Dedifferentiated amniotic fluid mesenchymal stem cell (primary cell): ENCODE measurements at regions not wholly inside any gene's neighbourhood (a gene's known extent, or its start where the extent isn't known, plus 50 kb on each side); places are given as distances from the start of the nearest gene placed in this dataset.
"Not testable (repeated sequence)": the region's sequence is repeated elsewhere in the genome, so short reads cannot be mapped to it uniquely, and the experiment has no call there.

Source experiments
- DNase-seq: peaks from one replicate; pipeline ENCODE4 v3.0.0-alpha.2; 2016; ENCODE audit errors: extremely low spot score

- no peak for DNase-seq
Observed at GRCh38 chr3:159229116-159229680, 427.3 kb downstream of the MFSD1 start.

DNA sequence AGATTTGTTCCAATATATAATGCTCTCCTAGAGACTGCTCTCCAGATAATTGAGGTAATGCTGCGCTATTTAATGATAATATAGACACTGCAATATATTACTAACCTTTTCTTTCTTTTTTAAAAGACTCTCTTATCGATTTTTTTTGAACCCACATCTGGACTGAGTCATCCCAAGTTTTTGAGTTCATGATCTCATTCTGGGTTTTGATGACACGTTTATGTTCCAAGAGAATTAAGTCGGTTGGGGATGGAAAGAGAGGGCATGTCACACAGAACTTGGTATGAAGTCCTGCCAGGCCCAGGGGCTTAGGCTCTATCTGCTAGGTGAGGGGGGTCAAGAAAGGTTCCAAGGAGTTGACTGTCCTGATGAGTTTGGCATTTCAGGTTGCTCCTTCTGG lies 431.1 kb downstream of the MFSD1 start:
- DNase-seq: no peak

DNA sequence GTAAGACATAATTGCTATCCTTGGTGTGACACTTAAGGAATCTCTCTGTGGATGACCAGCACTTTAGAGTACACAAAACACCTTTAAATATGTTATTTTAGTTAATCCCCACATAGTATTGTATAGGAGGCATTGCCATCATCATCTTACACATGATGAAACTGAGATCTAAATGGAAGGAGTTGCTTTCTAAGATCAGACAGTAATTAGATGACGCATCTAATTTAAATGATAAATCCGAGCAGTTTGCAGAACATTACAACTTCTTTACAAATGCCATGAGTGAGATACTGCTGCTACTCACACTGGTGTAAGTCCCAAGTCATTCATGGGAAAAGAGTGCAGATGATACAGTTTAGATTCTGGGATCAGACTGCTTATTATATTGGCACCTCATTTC lies 431.9 kb downstream of the MFSD1 start:
- DNase-seq: no peak

- no peak for DNase-seq
Observed at GRCh38 chr3:159234306-159234705, 432.5 kb downstream of the MFSD1 start.

DNA sequence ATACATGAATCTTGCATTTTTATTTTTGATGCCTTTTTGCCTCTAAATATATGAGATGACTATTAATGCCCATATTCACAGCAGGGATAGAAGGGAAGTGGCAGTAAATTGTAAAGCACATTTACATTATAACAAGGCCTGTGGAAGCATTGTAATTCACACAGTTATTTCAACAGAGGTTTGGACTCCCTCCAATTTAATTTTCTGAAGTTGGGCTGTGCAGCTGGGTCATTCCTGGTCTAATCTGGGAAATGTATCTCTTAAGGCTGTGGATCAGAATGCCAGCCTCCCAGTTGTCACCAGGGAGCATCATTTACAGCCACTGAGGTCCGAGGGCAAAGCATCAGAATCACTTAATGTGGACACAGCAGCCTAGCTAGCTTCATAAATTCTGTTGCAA lies 434.5 kb downstream of the MFSD1 start:
- DNase-seq: no peak

DNA sequence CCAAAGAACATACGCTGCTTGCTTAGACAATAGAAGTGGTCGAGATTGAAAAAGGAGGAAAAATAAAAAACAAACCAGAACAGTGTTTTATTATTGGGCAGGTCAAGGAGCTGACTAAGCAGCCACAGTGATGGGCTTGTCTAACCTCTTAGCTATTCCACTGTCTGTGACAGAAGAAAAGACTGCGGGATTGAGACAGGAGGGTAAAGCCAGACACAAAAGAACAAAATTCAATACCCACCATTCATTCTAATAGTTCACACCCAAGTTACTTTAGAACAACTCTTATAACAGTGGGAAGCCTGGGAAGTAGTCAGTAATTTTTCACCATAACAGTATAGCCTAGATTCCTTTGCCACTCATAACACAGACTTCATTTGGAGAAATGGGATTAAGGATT lies 435.4 kb downstream of the MFSD1 start:
- no peak for DNase-seq

DNA sequence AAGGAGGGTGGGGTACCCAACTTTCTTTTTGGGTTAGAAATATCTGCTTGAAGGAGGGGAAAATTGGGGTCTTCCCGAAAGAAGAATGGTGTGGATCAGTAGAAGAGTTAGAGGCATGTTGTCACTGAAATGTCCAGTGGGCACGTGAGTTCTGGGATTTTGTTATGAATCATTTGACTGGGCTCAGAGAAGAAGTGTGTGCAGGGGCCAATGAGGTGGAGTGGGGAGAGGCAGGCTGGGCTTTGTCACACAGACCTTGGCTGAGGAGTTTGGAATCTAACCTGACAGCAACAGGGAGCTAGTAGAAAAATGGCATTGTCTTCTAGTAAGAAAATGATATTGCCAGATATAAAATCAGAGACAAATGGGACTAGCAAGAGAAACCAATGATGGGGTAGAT lies 436.8 kb downstream of the MFSD1 start:
- no peak for DNase-seq

DNA sequence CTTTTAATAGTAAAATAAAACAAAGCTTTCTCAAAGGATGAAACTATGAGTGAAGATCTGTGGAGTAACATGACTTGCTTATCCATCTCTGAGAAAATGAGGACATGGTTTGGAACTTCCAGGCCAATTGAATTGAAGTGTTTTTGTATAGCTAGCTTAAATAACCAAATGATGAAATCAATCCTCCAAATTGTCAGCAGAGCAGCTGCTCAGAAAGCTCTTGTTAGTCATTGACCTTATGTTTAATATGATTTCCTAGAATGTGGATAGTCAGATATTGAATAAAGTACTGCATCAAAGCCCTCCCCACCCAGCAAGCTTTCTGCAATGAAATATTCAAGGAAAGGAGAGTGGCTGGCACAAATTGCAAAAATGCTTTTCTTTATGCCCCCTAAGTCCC lies 437.2 kb downstream of the MFSD1 start:
- peak; percentile 71 for DNase-seq

DNA sequence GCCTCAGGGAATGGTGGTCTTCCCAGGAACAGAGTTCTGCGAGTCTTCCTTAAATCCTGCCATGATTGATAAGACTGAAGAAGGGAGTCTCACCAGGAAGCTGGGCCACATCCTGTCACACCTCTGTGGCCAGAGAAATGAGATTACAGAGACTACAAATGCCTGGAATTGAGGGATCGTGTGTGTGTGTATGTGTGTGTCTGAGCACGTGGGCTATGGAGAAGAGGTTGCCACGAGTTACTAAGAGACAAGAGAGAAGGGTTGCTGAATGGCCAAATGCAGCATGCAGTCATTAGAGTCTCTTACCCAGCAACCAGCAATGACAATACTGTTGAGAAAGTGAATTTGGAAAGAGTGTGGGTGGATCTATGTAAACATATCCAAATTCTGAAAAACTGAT lies 443.1 kb downstream of the MFSD1 start:
- DNase-seq: no peak

DNA sequence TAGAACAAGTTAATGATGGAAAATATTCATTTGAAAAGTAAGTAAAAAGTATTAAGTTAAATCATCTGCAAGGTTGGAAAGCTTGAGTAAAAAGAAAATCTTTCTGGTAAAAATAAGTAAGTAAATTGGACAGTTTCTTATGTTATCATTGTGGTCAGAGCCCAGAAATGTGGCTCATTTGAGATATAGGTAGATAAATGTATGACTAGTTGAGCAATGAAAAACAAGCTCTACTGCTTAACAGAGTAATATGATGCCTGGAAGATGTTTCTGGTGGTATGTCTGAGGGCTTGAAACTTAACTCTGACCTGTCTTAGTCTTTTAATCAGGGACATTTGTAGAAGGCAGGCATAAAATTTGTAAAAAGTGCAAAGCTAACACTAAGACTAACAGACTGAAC lies 444.0 kb downstream of the MFSD1 start:
- DNase-seq: no peak

GRCh38 chr3:159246385-159246784 lies 444.5 kb downstream of the MFSD1 start:
- DNase-seq: no peak

DNA sequence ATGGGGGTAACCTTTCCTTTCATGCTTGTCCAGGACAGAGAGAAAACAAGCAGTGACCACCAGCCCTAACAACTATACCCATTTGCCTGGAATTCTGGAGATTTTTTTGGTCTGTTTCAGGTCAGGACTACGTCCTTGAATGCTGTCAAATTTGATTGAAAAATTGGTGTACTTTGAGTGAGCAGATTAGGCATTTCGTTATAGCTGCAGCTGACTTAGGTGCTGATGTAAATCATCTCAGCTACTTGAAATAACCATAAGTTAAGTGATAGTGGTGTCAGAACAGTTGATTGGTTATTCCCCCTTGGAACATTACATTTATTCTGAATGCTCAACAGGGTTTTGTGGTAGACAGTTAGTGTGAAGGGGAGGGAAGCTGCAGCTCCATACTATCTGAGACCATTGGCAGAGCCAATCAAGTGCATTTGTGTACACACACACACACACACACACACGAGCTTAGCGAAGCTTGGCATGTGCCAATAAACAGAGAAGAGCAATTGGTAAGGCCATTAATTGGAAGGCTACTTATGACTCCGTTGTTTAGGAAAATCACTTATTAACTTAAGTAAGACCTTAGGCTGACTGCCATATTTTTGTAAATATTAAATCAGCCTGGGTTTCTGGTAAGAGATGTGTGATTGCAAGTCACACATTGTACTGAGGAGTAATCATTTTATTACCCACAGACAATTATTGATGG lies 447.8 kb downstream of the MFSD1 start:
- no peak for DNase-seq

GRCh38 chr3:159250961-159251360 lies 449.1 kb downstream of the MFSD1 start:
- no peak for DNase-seq

DNA sequence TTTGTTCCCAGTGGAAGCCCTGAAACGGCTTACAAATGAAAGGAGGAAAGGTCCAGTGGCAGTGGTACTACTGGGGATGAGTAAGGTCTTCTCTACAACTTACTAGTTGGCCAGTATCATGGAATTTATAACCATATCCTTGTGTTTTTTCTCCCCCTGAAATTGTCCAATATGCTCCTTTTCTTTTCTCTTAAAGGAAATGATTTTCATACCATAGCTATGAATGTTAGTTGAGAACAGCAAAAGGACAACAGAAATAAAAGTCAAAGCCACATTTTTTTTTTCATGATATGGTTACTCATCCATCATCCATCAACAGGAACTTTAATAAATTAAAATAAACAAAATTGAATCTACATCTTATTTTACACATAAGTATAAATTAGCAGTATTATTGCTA lies 450.4 kb downstream of the MFSD1 start:
- peak; percentile 27 for DNase-seq

DNA sequence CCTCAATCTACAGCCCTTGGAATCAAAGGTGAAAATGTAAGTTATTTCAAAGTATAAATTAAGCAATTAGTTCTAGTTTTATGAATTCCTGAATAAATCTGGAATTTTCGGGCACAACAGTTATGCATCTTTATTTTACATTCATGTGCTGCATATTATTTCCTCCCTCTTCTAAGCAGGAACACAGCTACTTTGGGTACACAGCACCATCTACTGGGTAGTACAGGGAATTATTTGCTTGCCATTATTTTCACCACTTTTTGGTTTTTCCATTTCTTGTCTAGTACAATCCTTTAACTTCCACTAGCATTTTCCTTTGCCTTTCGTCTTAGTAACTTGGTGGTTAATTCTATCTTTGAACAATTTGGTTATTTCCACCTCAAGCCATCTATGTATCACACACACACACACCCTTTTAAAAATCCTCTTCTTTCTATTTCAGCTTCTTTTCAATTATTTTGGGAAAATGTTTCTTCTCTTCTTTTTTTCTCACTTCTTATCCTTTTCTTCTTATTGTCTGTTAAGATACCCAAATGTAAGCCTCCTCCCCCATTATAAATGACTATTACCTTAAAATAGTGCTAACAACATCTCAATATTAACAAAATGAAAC lies 451.0 kb downstream of the MFSD1 start:
- DNase-seq: peak; percentile 25

- DNase-seq: no peak
Observed at GRCh38 chr3:159253860-159254259, 452.0 kb downstream of the MFSD1 start.

- no peak for DNase-seq
Observed at GRCh38 chr3:159257954-159258353, 456.1 kb downstream of the MFSD1 start.

DNA sequence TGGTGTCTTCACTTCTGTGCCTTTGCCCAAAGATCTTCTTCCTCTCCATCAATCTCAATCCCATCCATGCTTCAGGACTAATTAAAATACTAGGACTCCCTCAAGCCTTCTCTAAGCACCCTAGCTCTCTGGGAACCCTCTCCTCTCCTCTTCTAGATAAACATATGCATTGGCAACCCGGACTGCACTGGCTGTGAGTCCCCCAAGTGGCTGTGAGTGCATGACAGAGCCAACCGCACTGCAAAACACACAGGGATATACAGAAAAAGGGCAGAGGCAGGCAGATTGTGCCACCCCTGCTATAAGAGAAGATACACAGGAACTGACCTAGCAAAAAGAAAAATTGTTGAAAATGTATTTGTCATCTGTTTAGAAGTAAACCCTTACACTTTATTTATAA lies 457.1 kb downstream of the MFSD1 start:
- DNase-seq: no peak

- peak; percentile 81 for DNase-seq
Observed at GRCh38 chr3:159260049-159260662, 458.3 kb downstream of the MFSD1 start.

DNA sequence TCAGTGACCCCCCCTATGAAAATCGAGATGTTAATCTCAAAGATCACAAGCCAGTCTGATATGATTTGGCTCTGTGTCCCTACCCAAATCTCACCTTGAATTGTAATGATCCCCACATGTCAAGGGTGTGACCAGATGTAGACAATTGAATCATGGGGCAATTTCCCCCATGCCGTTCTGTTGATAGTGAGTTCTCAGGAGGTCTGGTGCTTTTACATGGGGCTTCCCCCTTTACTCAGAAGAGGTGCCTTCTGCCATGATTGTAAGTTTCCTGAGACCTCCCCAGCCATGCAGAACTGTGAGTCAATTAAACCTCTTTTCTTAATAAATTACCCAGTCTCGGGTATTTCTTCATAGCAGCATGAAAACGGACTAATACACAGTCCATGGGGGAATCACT lies 459.5 kb downstream of the MFSD1 start:
- DNase-seq: not testable (repeated sequence)

DNA sequence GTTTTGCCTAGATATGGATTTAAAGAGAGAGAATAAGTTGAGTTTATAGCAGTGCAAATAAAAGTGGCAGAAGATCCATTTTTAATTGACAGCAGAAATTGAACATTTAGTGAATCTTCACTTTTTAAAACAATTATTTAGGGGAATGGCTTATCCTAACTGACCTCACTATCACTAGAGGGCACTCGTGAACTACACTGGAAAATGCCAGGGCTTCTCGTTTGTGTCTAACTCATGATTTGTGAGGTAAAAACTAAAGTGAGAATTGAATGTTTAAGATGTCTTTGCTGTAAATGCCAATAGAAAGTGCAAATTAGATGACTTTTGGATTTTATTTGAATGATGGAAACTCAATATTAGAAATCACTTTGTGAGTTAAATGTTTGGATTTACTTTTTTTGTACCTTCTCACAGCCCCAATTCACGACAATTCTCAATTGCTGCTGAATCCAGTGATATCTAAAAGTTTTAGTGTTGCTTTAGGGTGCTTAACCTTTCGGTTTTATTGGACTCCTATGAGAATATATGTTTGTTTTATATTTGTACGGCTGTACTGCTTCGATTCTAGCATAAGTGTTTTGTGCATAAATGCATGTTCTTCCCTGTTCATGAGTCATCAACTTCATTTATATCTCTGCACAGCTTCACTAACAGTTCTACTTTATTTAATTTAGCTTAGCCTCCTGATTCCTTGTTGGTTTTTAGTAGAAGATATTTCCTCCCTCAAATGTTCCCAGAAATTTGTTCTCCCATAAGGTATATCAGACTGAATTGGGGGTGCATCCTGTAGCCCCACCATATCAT lies 462.1 kb downstream of the MFSD1 start:
- peak; percentile 53 for DNase-seq

DNA sequence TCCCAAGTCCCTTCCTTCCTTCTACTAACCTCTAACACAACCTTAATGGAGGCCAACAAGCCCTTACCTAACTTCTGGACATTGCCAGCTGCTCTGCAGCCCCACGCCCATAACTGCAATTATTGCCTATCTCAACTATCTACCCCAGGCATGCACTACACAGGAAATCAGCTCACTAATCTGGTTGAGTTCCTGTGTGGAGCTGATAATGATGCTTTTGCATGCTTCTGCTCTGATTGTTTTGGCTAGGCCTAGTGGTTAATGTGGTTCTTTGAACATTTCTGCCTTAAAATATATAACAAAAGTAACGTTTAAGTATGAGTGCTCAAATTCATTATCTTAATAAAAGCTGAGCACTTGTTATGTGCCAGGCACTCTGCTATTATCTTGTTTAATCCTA lies 463.9 kb downstream of the MFSD1 start:
- DNase-seq: no peak
